Activated naive CD8-positive, alpha-beta T cell treated with anti-CD3 and anti-CD28 coated beads, Interleukin-2, amount 50 U/mL, for 24 hours (primary cell): ENCODE measurements at regions not wholly inside any gene's neighbourhood (a gene's known extent, or its start where the extent isn't known, plus 50 kb on each side); places are given as distances from the start of the nearest gene placed in this dataset.

ENCODE experiments used
- ATAC-seq: fragments of 150-1000 bp; cut with Tn5 transposase; one replicate; pipeline ENCODE4 v1.10.0; 2021
- DNase-seq: peaks from one replicate; pipeline ENCODE4 v3.0.0; 2021
- H3K27ac Mint-ChIP-seq: one replicate; pipeline ENCODE4 v1.8.0; 2021; ENCODE audit warnings: mild to moderate bottlenecking, mixed read lengths
- H3K27me3 Mint-ChIP-seq: one replicate; pipeline ENCODE4 v1.8.0; 2021; ENCODE audit warnings: mixed read lengths
- H3K36me3 Mint-ChIP-seq: one replicate; pipeline ENCODE4 v1.8.0; 2021; ENCODE audit warnings: low read depth, mixed read lengths
- H3K4me1 Mint-ChIP-seq: one replicate; pipeline ENCODE4 v1.8.0; 2021; ENCODE audit warnings: mixed read lengths
- H3K4me3 Mint-ChIP-seq: one replicate; pipeline ENCODE4 v1.8.0; 2021; ENCODE audit warnings: mild to moderate bottlenecking, moderate library complexity, mixed read lengths
- H3K9me3 Mint-ChIP-seq: one replicate; pipeline ENCODE4 v1.8.0; 2021; ENCODE audit warnings: mixed read lengths

DNA sequence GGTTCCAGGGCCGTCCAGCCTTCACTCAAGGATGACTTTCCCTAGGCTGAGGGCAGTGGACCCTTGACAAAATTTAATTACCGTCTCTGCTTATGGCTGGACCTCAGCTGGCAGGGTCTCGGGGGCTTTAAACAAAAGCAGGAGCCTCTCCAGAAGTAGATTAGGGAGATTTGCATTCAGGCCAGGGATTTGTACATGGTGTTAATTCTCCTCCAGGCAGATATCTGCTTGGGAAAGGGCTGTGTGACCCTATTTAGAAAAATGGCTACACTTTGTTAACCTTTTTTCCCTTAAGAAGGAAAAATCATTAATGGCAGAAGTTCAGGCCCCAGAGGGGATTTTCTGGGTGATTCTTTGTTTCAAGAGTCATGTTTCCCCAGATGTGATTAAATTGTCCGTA is 329.1 kb upstream of the C2CD4B start:
- DNase-seq, result no peak
- no peak overlapping the region for H3K27ac Mint-ChIP-seq

DNA sequence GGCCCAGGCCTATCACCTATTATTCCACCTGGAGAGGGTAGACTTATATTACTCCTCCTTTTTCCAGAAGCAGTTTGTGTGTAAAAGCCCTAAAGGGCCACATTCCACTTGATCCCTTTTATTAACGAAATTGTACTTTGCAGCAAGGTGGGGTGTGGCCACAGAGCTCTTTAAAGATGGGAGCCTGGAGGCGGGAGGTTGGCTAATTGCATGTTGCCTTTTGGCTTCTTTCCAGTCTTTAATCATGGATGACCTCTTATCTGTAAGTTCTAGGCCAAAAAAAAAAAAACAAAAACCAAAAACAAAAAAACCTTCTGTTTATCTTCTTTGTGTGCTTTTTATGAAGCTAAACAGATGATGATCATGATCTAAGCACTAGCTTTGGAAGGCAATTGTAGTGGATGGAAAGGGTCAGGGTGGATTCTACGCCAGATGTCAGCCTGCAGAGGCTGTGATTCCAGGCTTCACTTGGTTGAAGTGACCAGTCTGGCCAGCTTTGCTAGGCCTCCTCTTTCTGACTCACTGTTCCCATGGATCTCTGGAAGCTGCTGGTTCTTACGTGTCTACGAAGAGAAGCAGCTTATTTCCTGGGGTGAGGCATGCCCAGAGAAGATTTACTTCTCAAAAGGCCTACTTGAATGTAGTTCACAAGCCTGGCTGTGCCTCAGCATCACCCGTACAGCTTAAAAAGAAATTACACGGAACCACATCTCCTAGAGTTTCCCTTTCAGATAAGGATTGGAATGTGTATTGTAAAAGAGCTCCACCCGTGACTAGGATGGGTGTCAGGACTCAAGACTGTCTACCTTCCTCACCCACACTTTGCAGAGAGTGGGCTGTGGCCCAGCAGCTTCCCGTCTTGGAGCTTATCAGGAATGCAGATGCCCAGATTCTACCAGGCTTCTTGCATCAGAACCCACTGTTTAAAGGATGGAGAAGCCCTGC is 330.9 kb upstream of the C2CD4B start:
- Mint-ChIP-seq H3K9me3 (no peaks in the 10 kb centered on the region), H3K27me3 (no peaks in the 10 kb centered on the region), H3K27ac (no peak overlapping the region), H3K36me3 (no peaks in the 10 kb centered on the region), H3K4me3 (no peak overlapping the region), H3K4me1 (no peaks in the 10 kb centered on the region)
- DNase-seq, result no peak
- no peak for ATAC-seq

More for the DNA sequence above, 329.1 kb upstream of the C2CD4B start:
- Mint-ChIP-seq H3K36me3 (no peaks in the 10 kb centered on the region), H3K27me3 (no peaks in the 10 kb centered on the region), H3K4me1 (no peaks in the 10 kb centered on the region), H3K9me3 (no peaks in the 10 kb centered on the region), H3K4me3 (no peak overlapping the region)
- no peak for ATAC-seq

DNA sequence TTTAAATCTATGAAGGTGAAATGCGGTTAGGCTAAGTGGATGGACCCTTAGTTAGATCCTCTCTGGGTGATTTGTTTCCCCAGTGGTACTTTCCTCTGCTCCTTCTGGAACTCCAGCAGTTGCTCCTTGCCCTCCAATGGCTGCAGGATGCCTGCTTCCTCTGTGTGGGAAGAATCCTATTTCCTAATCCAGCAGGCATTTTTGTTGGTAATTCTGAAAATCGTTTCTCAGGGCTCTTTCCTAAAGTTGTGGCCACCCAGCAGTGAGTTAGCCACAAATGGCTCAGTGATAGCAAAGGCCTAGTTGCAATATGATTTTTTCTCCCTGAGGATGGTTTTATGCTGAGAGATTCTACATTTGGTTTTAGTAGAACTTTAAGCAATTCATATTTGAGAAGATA is 332.3 kb upstream of the C2CD4B start:
- ATAC-seq (no peak), DNase-seq (no peak)
- Mint-ChIP-seq H3K4me1 (no peaks in the 10 kb centered on the region), H3K27me3 (no peaks in the 10 kb centered on the region), H3K9me3 (no peaks in the 10 kb centered on the region), H3K36me3 (no peaks in the 10 kb centered on the region), H3K4me3 (no peak overlapping the region), H3K27ac (no peak overlapping the region)

DNA sequence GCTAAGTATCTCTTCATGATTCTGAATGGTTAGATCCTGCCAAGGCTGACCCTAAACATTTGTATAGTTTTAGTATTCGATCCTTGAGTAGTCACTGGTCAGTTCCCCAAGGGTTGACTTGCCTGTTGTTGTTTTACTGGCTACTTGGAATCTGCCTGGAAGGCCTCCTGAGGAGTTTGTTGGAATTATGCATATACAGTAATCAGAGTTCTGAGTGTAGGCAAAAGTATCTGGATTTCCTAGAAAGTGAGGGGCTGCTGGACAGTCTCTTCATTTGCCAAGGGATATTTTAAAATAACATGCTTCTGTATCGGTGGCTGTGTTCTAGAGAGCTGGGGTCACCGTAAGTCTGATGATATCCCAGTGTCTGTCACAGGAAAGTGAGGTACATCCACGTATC is 333.2 kb upstream of the C2CD4B start:
- Mint-ChIP-seq H3K4me1 (no peaks in the 10 kb centered on the region), H3K27me3 (no peaks in the 10 kb centered on the region), H3K4me3 (no peak overlapping the region), H3K36me3 (no peaks in the 10 kb centered on the region), H3K9me3 (no peaks in the 10 kb centered on the region), H3K27ac (no peak overlapping the region)
- no peak for DNase-seq
- ATAC-seq, result no peak

DNA sequence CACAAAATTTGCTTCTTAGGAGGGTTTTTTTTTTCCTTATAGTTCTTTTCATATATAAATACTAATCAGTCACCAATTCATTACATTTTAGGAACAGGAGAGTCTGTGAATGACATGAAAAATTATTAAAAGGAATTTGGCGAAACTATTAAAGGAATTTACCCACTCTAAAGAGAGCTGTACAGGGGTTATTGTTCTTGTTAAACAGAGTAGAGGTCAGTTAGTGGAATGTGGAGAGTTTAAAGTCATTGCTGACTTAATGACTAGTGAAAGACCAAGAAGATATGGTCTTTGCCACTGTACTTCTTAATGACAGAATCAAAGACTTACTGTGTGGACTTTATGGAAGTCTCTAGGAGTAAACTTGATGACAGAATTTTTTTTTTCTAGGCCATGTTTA is 333.6 kb upstream of the C2CD4B start:
- ATAC-seq (no peak), DNase-seq (no peak)
- H3K27me3 Mint-ChIP-seq, result no peaks in the 10 kb centered on the region
- H3K36me3 Mint-ChIP-seq, result no peaks in the 10 kb centered on the region
- no peak overlapping the region for H3K4me3 Mint-ChIP-seq
- no peak overlapping the region for H3K27ac Mint-ChIP-seq
- no peaks in the 10 kb centered on the region for H3K9me3 Mint-ChIP-seq
- H3K4me1 Mint-ChIP-seq, result no peaks in the 10 kb centered on the region

DNA sequence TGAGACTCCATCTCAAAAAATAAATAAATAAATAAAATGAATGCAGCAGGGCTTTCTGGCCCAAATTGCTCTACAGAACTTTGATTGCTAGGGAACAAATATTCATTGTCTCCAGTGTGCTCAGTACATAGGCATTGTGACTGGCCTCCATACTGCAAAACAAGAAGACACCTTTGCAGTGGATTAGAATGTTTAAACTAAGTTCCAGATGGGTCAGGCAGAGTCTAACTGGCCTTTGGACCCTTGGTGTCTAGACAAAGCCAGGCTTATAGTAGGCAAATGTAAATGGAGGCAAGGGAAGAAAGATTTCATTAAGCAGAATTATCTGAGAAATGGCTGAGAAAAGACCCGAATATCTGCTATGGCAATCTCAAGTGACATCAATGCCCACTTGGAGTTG is 335.2 kb upstream of the C2CD4B start:
- Mint-ChIP-seq H3K9me3 (no peaks in the 10 kb centered on the region), H3K4me1 (no peaks in the 10 kb centered on the region), H3K27me3 (no peaks in the 10 kb centered on the region), H3K4me3 (no peak overlapping the region), H3K27ac (no peak overlapping the region), H3K36me3 (no peaks in the 10 kb centered on the region)
- ATAC-seq (no peak), DNase-seq (no peak)

DNA sequence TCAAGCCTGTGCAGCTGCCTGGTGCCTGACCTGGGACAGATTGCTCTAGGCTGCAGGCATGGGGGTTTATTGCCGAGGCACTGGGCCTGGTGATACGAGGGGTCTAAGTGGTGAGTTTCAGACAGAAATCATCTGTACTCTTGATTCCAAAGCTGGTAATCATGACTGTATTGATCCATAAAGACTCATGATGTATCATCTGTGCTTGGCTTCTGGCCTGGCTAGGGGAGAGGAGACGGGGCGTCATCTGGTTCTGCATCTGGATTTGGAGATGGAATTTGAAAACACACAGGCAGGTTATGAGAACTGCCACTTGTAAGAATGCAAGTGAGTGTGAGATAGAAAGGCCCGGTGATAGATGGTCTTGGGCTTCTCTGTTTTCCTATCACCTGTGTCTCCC is 337.4 kb upstream of the C2CD4B start:
- no peak overlapping the region for H3K27ac Mint-ChIP-seq
- no peak for ATAC-seq
- DNase-seq, result no peak
- H3K9me3 Mint-ChIP-seq, result no peaks in the 10 kb centered on the region
- H3K4me3 Mint-ChIP-seq, result no peak overlapping the region
- peaks cover 3% of the 10 kb centered on the region for H3K27me3 Mint-ChIP-seq
- H3K4me1 Mint-ChIP-seq, result no peaks in the 10 kb centered on the region
- H3K36me3 Mint-ChIP-seq, result no peaks in the 10 kb centered on the region

DNA sequence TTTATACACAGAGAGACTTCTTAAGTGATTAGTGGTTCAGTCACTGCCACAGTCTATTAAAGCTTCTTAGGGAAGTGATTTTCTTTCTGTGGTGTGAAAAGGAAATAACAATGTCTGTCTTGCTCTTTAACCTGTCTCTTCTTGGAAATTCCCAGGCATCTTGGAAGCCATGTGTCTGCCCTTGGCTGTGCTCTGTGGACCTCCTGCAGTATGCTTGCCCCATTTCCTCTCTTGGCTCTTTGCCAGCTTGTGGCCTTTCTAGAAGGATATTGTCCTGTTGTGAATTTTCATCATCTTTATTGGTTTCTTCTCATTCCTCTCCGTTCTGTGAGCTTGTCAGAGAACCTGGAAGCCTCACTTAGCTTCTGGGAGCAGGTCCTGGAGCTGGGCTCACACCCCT is 338.4 kb upstream of the C2CD4B start:
- Mint-ChIP-seq H3K4me1 (no peaks in the 10 kb centered on the region), H3K9me3 (no peaks in the 10 kb centered on the region)
- no peak for ATAC-seq

DNA sequence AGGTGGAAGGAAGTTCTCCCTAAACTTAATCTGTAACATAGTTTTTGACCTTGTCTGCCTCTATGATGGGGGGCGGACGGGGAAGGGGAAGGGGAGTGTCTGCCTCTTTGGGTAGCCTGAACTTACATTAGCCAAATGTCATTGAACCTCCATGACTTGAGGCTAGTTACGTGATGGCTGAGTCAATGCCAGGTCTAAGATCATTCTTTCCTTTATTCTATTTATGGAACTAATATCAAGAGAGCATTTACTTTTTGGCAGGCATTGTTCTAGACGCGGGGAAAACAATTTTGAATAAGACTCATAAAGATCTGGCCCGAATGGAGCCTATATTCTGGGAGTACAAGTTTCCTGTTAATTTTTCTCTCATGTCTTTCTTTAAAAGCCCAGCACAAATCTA is 340.7 kb upstream of the C2CD4B start:
- Mint-ChIP-seq H3K4me3 (no peak overlapping the region), H3K27me3 (peaks cover 3% of the 10 kb centered on the region), H3K36me3 (no peaks in the 10 kb centered on the region), H3K9me3 (no peaks in the 10 kb centered on the region), H3K4me1 (no peaks in the 10 kb centered on the region), H3K27ac (no peak overlapping the region)
- ATAC-seq (no peak), DNase-seq (no peak)

More for the DNA sequence above, 338.4 kb upstream of the C2CD4B start:
- Mint-ChIP-seq H3K27me3 (peaks cover 3% of the 10 kb centered on the region), H3K36me3 (no peaks in the 10 kb centered on the region), H3K4me3 (no peak overlapping the region), H3K27ac (no peak overlapping the region)
- no peak for DNase-seq

DNA sequence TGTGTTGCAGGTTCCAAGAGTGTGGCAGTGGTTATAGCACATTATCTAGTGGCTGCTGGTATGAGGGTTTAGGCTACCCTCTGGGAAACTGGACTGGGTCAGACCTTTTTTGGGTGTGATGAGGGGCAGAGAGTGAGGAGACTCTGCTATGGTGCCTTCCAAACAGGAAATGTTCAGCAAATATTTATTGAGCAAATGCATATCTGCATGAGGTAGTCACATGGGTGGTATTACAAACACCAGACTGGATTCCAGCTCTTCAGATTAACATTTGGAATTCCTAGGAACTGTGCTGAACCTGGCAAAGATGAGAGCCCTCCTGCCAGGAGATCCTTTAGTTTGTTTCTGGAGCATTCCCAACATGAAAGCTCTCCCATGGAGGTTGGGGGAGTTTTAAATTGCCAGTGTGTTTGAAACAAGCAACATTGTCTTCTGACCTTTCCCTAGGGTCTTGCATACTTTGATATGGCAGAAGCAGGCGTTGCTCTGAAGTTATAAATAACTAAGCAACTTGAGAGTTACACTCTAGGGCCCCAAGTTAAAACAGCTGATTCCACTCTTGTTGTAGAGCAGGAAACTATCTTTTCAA is 341.2 kb upstream of the C2CD4B start:
- peaks cover 3% of the 10 kb centered on the region for H3K27me3 Mint-ChIP-seq
- H3K9me3 Mint-ChIP-seq, result no peaks in the 10 kb centered on the region
- no peaks in the 10 kb centered on the region for H3K36me3 Mint-ChIP-seq
- ATAC-seq (no peak), DNase-seq (no peak)
- H3K27ac Mint-ChIP-seq, result no peak overlapping the region
- H3K4me1 Mint-ChIP-seq, result no peaks in the 10 kb centered on the region
- H3K4me3 Mint-ChIP-seq, result no peak overlapping the region

DNA sequence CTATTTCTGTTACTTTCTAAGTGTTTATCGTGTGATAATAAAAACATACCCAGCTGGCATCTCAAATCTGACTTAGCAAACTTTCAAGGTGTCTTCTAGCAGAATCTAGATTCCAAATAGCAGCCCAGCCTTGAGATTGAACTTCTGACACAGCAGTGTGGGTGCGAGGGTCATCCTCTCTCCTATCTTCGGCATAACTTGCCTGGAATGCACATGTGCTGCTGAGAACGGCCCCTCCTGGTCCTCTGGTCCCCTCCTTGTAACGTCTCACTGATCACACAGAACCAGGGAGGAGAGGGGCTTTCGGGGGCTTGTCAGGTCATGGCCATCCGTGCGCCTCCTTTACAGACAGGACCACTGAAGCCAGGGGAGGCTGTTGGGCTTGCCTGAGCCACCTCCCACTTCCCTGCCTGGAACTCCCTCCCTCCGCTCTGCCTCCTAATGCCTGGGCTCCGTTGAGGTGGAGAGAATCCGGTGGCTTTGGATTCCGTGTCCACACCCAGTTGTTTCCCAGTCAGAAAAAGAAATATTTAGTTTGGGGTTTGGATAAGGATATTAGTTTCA is 344.4 kb upstream of the C2CD4B start:
- H3K4me3 Mint-ChIP-seq, result no peak overlapping the region
- peaks cover 10% of the 10 kb centered on the region for H3K27me3 Mint-ChIP-seq
- no peaks in the 10 kb centered on the region for H3K9me3 Mint-ChIP-seq
- H3K27ac Mint-ChIP-seq, result no peak overlapping the region
- H3K4me1 Mint-ChIP-seq, result no peaks in the 10 kb centered on the region
- DNase-seq (no peak), ATAC-seq (no peak)
- H3K36me3 Mint-ChIP-seq, result no peaks in the 10 kb centered on the region

DNA sequence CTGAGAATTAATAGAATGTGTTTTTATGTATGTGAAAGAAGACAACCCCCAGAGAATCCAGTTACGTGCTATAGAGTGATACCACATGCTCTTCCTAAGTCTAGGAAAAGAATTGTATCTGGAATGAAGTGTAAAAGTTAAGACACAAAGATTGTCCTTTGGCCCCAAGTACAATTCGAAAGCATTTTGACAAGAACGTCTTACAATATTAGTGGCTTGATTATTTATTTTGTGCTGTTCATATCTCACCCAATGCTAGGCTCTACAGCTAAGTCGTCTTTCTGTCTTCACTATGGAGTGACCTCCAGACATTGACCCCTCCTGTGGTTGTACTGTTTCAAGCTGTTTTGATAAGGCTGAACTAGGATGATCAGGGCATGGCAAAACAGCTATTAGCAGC is 345.7 kb upstream of the C2CD4B start:
- ATAC-seq (no peak), DNase-seq (no peak)
- Mint-ChIP-seq H3K27me3 (peaks cover 22% of the 10 kb centered on the region), H3K4me3 (no peak overlapping the region), H3K27ac (no peak overlapping the region), H3K9me3 (no peaks in the 10 kb centered on the region), H3K4me1 (no peaks in the 10 kb centered on the region), H3K36me3 (no peaks in the 10 kb centered on the region)

DNA sequence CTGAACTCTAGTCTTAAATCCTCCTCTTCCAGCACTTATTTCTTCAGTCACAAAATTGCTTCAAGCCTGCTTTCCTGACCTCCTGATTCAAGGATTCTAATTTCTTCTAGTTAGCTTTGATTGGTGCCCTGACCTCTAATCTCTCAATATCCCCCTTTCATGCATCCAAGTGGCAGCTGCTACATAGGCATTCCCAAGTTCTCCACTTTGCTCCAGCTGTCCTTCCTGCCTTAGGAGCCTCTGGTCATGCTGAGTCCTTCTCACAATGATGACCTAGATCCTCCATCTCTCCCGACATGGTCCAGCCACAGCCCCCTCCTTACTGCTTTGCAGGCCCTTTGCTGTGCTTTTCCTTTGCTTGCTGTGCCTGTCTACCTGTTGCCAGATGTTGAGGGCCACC is 347.8 kb upstream of the C2CD4B start:
- ATAC-seq (no peak), DNase-seq (no peak)
- no peaks in the 10 kb centered on the region for H3K4me1 Mint-ChIP-seq
- H3K4me3 Mint-ChIP-seq, result no peak overlapping the region
- H3K9me3 Mint-ChIP-seq, result no peaks in the 10 kb centered on the region
- peaks cover 25% of the 10 kb centered on the region for H3K27me3 Mint-ChIP-seq
- H3K36me3 Mint-ChIP-seq, result no peaks in the 10 kb centered on the region
- no peak overlapping the region for H3K27ac Mint-ChIP-seq

DNA sequence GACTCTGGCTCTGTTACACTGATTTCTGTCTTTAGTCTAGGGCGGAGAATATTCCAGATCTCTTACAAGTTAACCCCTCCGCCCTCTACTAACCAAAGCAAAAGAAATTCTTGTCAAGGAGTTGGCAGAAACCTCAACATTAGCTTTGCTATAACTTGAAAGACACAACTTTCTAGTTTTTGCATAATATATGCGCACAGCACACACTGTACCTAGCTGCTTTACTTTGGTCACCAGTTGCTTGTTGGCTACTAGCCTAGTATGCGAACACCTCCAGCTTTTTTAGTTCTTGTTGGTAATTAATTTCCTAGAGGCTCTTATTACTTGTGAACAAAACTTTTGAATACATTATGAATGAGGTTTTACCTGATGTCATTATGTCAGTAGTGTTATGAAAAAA is 348.8 kb upstream of the C2CD4B start:
- Mint-ChIP-seq H3K36me3 (no peaks in the 10 kb centered on the region), H3K4me3 (no peak overlapping the region), H3K27ac (no peak overlapping the region), H3K9me3 (no peaks in the 10 kb centered on the region), H3K27me3 (peaks cover 29% of the 10 kb centered on the region), H3K4me1 (no peaks in the 10 kb centered on the region)
- no peak for DNase-seq
- ATAC-seq, result no peak

DNA sequence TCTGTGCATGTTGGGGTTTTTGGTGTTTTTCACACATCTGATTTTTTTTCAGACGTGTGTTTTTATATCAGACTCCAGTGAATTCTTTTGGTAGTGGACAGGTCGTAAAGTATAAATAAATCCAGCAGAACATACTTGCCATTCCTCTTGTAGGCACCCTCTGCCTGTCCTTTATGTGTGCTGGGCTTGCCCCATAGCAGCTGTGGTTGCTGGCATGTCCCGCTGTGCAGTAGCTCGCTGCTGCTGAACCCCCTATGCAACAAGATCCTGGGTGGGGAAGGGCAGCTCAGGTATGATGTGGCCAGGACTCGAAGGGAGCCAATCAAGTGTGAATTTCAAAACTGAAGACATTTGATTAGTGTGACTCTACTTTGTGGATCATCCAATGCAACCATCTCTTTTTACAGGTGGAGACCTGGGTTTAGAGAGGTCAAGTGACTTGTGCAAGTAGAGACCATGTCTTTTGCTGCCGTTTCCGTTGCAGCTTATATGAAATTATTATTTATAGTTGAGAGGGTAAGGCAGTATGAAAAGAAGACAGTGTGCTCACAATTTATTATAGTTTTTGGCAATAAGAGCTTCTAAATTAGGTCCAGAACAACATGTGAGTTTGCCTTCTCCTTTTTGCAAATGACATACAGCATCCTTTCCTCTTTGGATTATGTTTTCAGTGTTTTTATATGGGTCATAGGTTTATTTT is 350.8 kb upstream of the C2CD4B start:
- peaks cover 9% of the 10 kb centered on the region for H3K4me1 Mint-ChIP-seq
- peaks cover 32% of the 10 kb centered on the region for H3K27me3 Mint-ChIP-seq
- DNase-seq (no peak), ATAC-seq (no peak)
- H3K9me3 Mint-ChIP-seq, result no peaks in the 10 kb centered on the region
- no peaks in the 10 kb centered on the region for H3K36me3 Mint-ChIP-seq
- no peak overlapping the region for H3K27ac Mint-ChIP-seq
- H3K4me3 Mint-ChIP-seq, result no peak overlapping the region
